WTC11 (cell line): ENCODE measurements at regions not wholly inside any gene's neighbourhood (a gene's known extent, or its start where the extent isn't known, plus 50 kb on each side); places are given as distances from the start of the nearest gene placed in this dataset.

Experiments used
- ARID4B ChIP-seq: sonication (generic); formaldehyde crosslinking; IDR thresholded peaks from 2 replicates; pipeline ENCODE4 v1.8.0; 2023; ENCODE audit warnings: missing genetic modification reagents, mild to moderate bottlenecking, borderline replicate concordance
- FOXJ3 ChIP-seq: sonication (generic); formaldehyde crosslinking; IDR thresholded peaks from 2 replicates; pipeline ENCODE4 v1.9.0; 2021; ENCODE audit warnings: missing genetic modification reagents, mild to moderate bottlenecking, borderline replicate concordance
- GTF2I ChIP-seq: fragments of 250-450 bp; sonication (Bioruptor Pico); conservative IDR thresholded peaks from 2 replicates; pipeline ENCODE4 v1.4.0; 2021; ENCODE audit warnings: mild to moderate bottlenecking
- IRF2 ChIP-seq: sonication (generic); formaldehyde crosslinking; IDR thresholded peaks from 2 replicates; pipeline ENCODE4 v1.8.0; 2022; ENCODE audit warnings: low read depth, missing genetic modification reagents, borderline replicate concordance
- SMAD3 ChIP-seq: sonication (generic); formaldehyde crosslinking; IDR thresholded peaks from 2 replicates; pipeline ENCODE4 v1.8.0; 2022; ENCODE audit warnings: missing genetic modification reagents, mild to moderate bottlenecking, borderline replicate concordance
- SP1 ChIP-seq: sonication (generic); formaldehyde crosslinking; conservative IDR thresholded peaks from 2 replicates; pipeline ENCODE4 v1.8.1; 2022; ENCODE audit warnings: missing genetic modification reagents
- TCF7 ChIP-seq: sonication (generic); formaldehyde crosslinking; IDR thresholded peaks from 2 replicates; pipeline ENCODE4 v1.8.0; 2022; ENCODE audit warnings: mild to moderate bottlenecking, low read depth, missing genetic modification reagents, moderate library complexity
- TP53 ChIP-seq: sonication (generic); formaldehyde crosslinking; IDR thresholded peaks from 2 replicates; pipeline ENCODE4 v1.8.1; 2023; ENCODE audit warnings: mild to moderate bottlenecking, missing genetic modification reagents
- ZNF138 ChIP-seq: sonication (generic); formaldehyde crosslinking; conservative IDR thresholded peaks from 2 replicates; pipeline ENCODE4 v1.8.1; 2022; ENCODE audit warnings: mild to moderate bottlenecking, moderate library complexity, missing genetic modification reagents
- ZNF396 ChIP-seq: fragments of 250-450 bp; sonication (Bioruptor Pico); IDR thresholded peaks from 2 replicates; pipeline ENCODE4 v1.8.0; 2021; ENCODE audit warnings: mild to moderate bottlenecking, moderate library complexity, borderline replicate concordance
- ZNF423 ChIP-seq: fragments of 250-450 bp; sonication (Bioruptor Pico); IDR thresholded peaks from 2 replicates; pipeline ENCODE4 v2.1.2; 2022; ENCODE audit warnings: mild to moderate bottlenecking, moderate library complexity
- TF ChIP-seq, protein P1 (sequence below): fragments of 200-600 bp; IDR thresholded peaks from 2 replicates; pipeline ENCODE4 v1.8.0; 2022; ENCODE audit warnings: antibody characterized with exemption
- TF ChIP-seq, protein P2 (sequence below): fragments of 250-450 bp; sonication (Bioruptor Pico); conservative IDR thresholded peaks from 2 replicates; pipeline ENCODE4 v1.9.0; 2021; ENCODE audit warnings: mild to moderate bottlenecking
- TF ChIP-seq, protein P3 (sequence below): sonication (generic); formaldehyde crosslinking; IDR thresholded peaks from 2 replicates; pipeline ENCODE4 v1.8.1; 2022; ENCODE audit warnings: mild to moderate bottlenecking, missing genetic modification reagents, moderate library complexity, borderline replicate concordance

DNA sequence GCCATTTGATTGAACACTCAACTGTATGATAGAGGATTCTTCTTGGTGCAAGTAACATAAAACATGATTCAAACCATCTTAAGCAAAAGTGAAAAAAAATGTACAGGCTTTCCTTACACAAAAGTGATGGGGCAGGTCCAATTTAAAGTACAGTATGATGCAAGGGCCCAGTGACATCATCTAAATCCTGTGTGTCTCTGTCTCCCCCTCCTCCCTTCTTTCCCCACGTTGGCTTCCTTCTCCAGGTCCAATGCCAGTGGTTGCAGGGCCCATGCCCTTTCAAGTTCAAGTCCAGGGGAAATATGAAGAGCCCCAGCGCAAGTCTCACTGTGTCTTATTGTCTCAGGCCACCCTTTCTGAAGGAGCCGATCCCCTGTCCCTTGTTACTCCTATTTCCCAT lies 332.3 kb downstream of the SHQ1 start:
- no peak for TF ChIP-seq TP53 (CRISPR knock-in tag)
- TF ChIP-seq, protein P1, sequence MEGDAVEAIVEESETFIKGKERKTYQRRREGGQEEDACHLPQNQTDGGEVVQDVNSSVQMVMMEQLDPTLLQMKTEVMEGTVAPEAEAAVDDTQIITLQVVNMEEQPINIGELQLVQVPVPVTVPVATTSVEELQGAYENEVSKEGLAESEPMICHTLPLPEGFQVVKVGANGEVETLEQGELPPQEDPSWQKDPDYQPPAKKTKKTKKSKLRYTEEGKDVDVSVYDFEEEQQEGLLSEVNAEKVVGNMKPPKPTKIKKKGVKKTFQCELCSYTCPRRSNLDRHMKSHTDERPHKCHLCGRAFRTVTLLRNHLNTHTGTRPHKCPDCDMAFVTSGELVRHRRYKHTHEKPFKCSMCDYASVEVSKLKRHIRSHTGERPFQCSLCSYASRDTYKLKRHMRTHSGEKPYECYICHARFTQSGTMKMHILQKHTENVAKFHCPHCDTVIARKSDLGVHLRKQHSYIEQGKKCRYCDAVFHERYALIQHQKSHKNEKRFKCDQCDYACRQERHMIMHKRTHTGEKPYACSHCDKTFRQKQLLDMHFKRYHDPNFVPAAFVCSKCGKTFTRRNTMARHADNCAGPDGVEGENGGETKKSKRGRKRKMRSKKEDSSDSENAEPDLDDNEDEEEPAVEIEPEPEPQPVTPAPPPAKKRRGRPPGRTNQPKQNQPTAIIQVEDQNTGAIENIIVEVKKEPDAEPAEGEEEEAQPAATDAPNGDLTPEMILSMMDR = no peak
- no peak for TF ChIP-seq TCF7 (CRISPR knock-in tag)
- TF ChIP-seq, protein P2, sequence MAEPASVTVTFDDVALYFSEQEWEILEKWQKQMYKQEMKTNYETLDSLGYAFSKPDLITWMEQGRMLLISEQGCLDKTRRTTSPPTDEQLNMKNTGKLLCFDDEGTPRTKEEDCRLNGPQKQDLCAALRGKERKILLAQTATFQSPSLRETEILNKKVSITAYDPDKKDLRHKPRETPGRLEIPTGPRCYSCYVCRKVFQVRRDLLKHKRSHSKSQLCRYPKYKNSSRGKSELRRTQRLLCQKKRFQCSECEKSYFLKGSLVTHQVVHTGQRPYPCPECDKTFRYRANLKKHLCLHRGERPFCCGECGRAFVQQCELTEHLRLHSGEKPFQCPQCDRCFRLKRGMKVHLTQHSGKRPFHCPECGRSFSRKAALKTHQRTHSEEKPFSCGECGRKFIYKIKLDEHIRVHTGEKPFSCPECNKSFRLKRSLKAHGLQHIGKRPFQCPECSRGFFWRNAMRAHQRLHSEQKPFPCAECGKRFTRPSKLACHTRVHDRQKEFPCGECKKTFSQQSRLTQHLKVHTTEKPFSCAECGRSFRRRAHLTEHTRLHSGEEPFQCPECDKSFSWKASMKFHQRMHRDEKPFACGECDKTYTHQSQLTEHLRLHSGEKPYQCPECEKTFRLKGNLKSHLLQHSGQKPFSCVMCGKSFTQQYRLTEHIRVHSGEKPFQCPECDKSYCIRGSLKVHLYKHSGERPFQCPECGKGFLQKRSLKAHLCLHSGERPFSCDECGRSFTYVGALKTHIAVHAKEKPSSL (CRISPR knock-in tag) = no peak
- TF ChIP-seq, protein P3, sequence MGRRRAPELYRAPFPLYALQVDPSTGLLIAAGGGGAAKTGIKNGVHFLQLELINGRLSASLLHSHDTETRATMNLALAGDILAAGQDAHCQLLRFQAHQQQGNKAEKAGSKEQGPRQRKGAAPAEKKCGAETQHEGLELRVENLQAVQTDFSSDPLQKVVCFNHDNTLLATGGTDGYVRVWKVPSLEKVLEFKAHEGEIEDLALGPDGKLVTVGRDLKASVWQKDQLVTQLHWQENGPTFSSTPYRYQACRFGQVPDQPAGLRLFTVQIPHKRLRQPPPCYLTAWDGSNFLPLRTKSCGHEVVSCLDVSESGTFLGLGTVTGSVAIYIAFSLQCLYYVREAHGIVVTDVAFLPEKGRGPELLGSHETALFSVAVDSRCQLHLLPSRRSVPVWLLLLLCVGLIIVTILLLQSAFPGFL (CRISPR knock-in tag) = no peak
- no peak for TF ChIP-seq ZNF423 (CRISPR knock-in tag)
- TF ChIP-seq GTF2I (CRISPR knock-in tag) = no peak
- no peak for TF ChIP-seq SMAD3 (CRISPR knock-in tag)
- no peak for TF ChIP-seq ZNF396 (CRISPR knock-in tag)
- no peak for TF ChIP-seq SP1 (CRISPR knock-in tag)
- no peak for TF ChIP-seq ARID4B (CRISPR knock-in tag)
- no peak for TF ChIP-seq FOXJ3 (CRISPR knock-in tag)
- TF ChIP-seq IRF2 (CRISPR knock-in tag) = no peak
- no peak for TF ChIP-seq ZNF138 (CRISPR knock-in tag)
